A549 (cell line): ENCODE measurements at regions not wholly inside any gene's neighbourhood (a gene's known extent, or its start where the extent isn't known, plus 50 kb on each side); places are given as distances from the start of the nearest gene placed in this dataset.

ENCODE experiments used
- EP300 ChIP-seq, 2 experiments: fragments of >200 bp; sonication (Bioruptor Twin); formaldehyde crosslinking; IDR thresholded peaks; 2 replicates in 1 of 2; 3 replicates in 1 of 2; pipeline ENCODE4 v1.6.1; 2016 to 2017
- ESRRA ChIP-seq: fragments of 150-350 bp; IDR thresholded peaks from 2 replicates; pipeline ENCODE4 v1.6.1; 2014; ENCODE audit warnings: mild to moderate bottlenecking, low read length, borderline replicate concordance
- TF ChIP-seq, protein P1 (sequence below): fragments of >200 bp; sonication (Bioruptor Twin); formaldehyde crosslinking; IDR thresholded peaks from 3 replicates; pipeline ENCODE4 v1.5.1; 2016

DNA sequence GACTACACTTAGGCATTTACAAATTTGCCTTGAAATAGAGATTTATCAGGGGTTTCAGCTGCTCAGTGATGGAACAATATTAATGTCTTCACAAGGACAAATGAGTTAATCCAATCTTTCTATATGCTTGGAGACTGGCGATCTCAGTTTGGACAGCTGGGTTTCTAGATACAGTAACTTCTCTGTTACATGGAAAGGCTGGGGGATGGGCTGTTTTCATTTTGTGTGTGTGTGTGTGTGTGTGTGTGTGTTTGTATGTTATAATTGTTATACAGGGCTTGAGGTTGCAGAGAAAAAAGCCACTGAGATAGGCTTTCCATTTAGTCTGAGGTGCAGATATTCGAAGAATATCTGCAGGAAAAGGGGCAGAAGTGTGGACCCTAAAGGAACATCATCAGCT is 359.3 kb upstream of the SALL1 start:
- TF ChIP-seq, protein P1, sequence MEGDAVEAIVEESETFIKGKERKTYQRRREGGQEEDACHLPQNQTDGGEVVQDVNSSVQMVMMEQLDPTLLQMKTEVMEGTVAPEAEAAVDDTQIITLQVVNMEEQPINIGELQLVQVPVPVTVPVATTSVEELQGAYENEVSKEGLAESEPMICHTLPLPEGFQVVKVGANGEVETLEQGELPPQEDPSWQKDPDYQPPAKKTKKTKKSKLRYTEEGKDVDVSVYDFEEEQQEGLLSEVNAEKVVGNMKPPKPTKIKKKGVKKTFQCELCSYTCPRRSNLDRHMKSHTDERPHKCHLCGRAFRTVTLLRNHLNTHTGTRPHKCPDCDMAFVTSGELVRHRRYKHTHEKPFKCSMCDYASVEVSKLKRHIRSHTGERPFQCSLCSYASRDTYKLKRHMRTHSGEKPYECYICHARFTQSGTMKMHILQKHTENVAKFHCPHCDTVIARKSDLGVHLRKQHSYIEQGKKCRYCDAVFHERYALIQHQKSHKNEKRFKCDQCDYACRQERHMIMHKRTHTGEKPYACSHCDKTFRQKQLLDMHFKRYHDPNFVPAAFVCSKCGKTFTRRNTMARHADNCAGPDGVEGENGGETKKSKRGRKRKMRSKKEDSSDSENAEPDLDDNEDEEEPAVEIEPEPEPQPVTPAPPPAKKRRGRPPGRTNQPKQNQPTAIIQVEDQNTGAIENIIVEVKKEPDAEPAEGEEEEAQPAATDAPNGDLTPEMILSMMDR, result no peak
- TF ChIP-seq ESRRA (no peak), EP300 (IDR thresholded peaks at IDR 0.05) (no peak)
